ENCODE measurements at regions not wholly inside any gene's neighbourhood (a gene's known extent, or its start where the extent isn't known, plus 50 kb on each side); places are given as distances from the start of the nearest gene placed in this dataset.
"Not testable (repeated sequence)": the region's sequence is repeated elsewhere in the genome, so short reads cannot be mapped to it uniquely, and the experiment has no call there.

DNA sequence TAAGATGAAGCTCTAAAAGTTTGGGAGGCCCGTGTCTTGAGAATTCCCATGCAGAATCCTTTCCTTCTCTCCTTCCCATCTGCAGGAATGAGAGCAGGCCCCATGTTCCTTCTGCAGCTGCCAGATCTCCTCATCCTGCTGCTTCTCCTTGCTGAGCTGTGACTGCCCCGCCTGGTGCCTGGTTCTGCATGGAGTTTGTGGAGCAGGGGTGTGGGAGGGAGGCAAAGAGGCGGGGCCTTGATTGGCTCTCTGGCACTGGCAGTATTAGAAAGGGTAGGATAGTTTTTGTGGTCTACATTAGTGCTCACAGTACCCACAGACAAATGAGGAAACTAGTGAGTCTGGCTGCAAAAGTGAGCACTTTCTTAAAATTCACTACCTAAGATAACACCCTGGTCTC lies 91.1 kb upstream of the CLPB start:
- no peak for DNase-seq (ENCODE audit: low read depth)

DNA sequence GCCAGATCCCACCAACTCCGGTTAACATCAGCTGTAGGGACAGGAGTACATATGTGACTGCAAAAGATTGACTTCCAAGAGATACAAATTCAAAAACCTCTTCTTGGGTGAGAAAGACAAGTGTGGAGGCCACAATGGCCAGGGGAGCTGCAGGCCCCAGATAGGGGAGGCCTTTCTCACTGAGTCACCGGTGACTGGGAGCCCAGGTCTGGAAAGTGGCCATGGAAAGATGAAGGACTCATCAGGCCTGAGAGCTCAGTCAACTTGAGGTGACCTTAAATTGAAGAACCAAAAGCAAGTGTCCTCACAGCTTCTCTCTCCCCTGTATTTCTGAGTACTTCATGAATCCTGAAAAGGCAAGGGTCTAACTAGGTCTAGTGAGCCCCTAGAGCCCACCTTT lies 90.4 kb upstream of the CLPB start:
- peak; percentile 70 for DNase-seq (ENCODE audit: low read depth)

DNA sequence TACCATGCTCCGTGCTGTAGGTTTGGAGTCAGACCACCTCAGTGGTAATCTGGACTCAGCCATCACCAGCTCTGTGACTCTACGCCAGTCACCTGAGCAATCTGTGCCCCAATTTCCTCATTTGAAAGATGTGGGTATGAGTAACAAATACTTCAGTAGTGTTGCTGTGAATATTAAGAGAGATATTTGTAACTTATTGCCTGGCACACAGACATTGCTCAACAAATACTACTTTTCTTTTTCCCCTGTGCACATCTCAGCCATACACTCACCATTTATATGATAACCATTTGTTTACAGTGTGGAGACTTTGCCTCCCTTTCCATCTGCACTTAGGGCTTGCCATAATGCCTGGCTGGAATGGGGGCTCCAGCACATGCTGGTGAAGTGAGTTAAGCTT lies 89.7 kb upstream of the CLPB start:
- DNase-seq (ENCODE audit: low read depth), result no peak

DNA sequence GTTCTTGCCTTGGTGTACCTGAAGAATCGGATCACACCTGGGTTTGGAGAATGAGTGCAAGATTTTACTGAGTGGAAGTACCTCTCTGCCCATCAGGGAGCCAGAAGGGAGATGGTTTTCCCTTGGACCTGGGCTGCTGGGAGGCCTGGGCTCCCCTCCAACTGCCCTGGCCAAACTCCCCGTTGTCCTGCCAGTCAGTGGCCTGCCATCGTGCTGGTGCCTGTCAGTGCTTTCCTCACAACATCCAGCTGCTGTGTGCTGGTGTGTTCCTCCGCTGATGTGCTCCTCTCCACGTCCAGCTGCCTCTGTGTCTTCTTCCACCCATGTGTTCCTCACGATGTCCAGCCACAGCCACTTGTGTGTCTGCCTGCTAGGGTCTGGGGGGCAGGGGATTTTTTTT lies 87.9 kb upstream of the CLPB start:
- no peak for DNase-seq (ENCODE audit: low read depth)

DNA sequence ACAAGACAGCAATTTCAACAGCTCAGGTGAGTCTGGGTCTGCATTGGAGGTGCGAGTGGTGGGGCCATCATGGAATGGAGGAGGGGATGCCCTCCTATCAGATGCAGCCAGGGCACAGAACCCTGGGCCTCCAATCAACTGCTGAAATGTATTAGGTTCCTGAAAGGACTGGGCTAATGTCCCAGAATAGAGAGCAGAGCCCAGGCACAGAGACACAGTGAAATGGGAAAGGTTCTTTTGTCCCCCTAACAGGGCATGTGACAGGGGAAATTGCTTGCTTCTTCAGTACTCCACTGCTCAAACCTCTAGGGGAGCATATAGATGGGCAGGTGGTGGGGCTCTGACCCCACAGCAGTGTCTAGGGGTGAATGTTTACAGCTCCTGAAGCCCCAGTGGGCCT lies 87.3 kb upstream of the CLPB start:
- DNase-seq (ENCODE audit: low read depth), result no peak

DNA sequence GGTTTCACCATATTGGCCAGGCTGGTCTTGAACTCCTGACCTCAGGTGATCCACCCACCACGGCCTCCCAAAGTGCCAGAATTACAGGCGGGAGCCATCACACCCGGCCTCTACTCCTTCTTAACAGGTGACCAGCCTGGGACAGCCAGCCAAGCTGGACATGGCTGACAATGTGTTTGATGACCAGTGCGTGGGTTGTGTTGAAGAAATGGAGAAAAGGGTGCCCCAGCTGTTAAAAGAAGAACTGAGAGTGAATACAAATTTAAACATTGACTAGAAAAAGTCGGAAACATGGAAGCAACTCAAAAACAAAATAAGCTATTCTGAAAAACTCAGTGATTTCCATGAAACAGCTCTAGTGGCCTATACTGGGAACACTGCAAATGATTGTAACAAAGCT lies 86.5 kb upstream of the CLPB start:
- no peak for DNase-seq (ENCODE audit: low read depth)

DNA sequence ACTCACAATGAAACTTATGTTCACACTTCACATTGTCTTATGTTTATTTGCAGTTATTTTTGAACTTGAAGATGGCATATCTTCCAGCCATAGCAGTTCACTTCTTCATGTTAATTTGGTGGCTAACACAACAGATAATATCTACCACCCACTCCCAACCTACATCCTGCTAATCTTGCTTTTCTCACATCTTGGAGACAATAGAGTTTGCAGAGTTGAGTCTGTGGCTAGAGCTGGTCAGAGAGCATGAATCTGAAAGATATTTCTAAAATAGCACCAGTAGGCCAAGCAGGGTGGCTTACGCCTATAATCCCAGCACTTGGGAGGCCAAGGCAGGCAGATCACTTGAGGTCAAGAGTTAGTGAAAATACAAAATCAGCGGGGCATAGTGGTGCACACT lies 85.6 kb upstream of the CLPB start:
- DNase-seq (ENCODE audit: low read depth), result not testable (repeated sequence)

DNA sequence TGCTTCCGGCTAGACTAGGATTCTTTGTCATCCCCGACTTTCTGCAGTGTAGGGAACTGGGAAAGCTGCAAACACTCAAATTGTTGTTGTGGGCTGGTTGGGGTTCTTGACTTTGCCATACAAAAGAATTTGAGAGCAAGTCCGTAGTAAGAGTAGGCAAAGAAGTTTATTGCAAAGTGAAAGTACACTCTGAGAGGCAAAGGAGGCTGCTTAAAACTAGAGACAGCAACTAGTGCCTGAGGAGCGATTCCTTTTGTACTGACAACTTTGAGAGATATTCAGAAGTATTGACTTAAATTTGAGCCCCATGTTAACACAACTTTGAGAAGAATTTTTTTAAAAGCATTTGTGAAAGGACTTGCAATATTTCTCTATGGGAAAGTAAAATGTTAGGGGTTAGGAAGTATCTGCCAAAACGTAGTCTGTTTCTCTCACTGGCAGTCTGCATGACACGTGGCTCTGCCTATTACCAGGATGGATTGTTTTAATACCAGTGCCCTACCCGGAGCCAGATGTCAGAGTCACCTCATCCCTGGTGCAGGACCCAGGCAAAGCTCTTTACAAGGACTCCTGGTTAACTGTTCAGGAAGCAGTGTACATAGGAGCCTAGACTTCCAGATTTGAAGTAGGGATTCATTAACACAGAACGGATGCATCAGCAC lies 85.0 kb upstream of the CLPB start:
- no peak for DNase-seq (ENCODE audit: low read depth)

DNA sequence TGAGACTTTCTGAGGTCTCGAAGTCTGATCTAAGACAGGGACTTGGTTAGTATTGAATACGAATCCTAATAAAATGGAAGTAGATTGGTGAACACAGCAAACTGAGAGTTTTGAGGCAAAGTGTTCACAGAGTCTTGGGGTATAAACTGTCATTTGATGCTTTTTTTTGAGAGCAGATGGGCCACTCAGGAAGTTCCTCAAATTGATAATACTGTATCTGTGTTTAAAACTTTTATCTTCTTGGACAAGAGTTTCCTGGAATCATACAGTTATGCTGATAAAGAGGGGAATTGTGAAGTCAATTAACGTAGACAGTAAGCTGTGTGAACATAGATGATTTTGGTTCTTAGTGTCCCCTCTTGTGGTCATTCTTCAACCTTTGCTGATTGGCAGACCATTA lies 80.0 kb upstream of the CLPB start:
- DNase-seq (ENCODE audit: low read depth), result no peak

DNA sequence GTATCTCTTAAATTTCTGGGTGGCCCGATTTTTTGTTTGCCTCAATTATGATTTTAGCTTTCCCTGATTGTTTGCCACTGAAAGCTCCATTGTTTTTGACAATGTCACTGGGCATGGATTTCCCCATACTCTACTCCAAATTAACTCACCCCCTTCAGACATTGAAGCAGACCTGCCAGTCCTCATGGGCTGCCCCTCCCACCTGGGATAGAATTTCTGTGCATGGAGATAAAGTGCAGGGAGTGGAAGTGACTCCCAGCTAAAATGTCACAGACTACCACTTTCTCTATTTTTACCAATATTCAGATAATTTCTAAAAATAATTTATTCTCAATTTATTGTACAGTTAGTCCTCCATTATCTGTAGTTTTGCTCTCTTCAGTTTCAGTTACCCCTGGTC lies 79.1 kb upstream of the CLPB start:
- no peak for DNase-seq (ENCODE audit: low read depth)

DNA sequence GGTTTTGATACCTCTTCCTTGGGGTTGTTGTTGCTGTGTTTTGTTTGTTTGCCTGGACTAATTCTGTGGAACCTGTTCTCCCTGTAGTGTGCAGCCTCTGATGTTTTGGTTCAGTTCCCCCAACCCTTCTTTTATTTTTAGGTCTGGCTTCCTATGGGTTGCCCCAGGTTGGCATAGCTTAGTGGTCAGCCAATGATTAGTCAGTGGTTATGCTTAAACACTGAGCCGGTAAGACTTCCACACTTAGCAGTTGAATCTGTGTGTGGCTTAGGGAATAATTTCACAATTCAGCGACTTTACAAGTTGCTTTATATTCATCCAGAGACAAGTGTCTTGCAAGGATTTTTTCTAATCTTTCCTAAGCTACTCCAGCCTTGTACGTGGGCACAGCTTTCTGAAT lies 78.6 kb upstream of the CLPB start:
- no peak for DNase-seq (ENCODE audit: low read depth)

DNA sequence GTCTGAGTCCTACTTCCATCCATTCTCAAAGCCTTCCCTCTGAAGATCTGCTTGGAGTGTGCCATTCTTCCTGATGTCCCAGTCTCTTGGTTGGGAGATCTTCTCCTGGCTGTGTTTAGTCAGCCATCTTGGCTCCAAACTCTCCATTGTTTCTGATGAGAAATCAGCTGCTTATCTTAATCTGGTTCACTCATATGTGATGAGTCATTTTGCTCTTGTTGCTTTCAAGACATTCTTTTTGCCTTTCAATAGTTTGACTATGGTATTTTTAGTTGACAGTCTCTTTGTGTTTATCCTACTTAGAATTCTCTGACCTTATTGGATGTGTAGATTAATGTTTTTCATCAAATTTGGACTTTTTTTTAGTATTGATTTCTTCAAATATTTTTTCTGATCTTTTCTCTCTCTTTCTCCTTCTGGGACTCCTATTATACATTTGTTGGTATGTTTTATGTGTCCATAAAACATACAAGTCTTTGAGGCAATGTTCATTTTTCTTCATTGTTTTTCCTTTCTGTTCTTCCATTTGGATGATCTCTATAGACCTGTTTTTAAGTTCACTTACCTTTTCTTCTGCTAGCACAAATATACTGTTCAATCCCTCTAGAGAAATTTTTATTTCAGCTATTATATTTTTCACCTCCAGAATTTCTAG lies 77.2 kb upstream of the CLPB start:
- DNase-seq (ENCODE audit: low read depth), result no peak

DNA sequence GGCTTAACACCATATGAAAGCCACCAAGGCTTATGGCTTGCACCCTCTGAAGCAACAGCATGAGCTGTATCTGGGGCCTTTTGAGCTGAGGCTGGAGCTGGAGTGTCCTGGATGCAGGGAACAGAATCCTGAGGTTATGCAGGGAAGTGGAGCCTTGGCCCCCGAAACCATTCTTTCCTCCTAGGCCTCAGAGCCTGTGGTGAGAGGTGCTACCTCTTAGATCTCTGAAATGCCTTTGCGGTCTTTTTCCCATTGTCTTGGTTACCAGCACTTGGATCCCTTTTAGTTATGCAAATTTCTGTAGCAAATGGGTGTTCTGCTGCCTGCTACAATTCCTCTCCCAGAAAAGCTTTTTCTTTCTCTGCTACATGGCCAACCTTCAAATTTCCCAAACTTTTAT lies 72.7 kb upstream of the CLPB start:
- DNase-seq (ENCODE audit: low read depth), result no peak

DNA sequence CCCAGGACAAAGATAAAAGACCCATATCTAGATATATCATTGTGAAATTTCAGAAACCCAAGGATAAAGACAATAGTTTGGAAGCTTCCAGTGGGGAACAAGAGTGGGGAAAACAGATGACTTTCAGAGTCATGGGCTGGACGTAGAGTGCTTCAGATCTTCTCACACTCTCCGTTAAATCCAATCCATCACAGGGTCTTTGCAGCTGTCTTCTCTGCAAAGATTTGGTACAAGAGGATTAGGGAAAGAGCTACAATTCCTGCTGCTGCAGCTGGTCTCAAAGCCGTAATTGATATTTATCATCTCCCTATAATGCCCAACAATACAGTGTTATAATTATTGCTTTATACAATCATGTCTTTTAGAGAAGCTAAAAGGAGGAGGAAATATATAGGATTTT lies 63.4 kb upstream of the CLPB start:
- DNase-seq (ENCODE audit: low read depth), result no peak

DNA sequence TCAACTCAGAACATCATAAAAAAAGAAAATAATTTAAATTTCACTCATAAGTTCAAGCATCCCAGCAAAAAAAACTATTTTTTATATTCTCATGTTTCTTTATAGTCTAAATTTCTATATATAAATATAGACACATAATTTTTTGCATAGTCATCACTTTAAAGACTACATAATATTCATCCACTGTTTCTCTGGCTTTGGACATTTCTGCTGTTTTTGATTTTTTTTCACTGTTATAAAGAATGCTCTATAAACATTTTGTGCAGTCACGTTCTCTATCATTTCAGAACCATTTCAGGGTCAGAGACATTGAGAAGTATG lies 59.7 kb upstream of the CLPB start:
- no peak for DNase-seq (ENCODE audit: low read depth)

DNA sequence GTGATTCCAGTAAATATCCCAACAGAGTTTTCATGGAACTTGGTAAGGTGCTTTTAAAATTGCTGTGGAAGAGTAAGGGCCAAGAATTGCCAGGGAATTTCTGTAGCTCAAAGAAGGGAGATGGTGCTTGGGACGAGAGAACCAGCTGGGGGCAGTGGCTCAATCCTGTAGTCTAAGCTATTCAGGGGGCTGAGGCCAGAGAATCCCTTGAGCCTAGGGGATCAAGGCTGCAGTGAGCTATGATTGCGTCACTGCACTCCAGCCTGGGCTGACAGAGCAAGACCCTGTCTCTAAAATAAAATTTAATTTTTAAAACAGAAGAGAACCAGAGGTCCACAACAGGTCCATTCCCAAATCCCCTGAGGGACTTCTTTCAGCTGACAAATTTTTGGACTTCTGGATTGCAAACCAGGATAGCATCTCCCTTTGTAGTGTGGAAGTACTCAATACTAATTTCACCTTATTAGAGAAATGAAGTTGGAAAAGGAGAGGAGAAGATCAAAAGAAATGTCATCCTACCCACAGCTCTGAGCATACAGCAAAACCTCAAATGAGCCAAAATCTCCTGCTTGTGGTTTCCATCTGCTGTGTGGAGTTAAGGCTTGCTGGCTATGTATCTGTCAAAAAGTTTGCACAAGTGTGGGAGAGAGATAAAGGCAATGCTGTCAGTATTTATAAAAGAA lies 59.2 kb upstream of the CLPB start:
- no peak for DNase-seq (ENCODE audit: low read depth)

DNA sequence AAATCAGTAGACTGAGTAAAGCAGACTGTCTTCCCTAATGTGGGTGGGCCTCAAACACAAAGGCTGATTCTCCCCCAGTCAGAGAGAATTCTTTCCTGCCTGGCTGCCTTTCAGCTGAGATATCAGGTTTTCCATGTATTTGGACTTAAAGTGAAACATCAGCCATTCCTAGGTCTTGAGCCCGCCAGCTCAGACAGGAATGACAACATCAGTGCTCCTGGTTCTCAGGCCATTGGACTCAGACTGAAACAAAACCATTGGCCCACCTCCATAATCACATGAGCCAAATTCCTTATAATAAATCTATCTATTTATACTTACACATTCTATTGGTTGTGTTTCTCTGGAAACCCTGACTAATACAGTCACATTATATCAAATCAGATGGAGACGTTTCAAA lies 56.7 kb upstream of the CLPB start:
- peak; percentile 43 for DNase-seq (ENCODE audit: low read depth)
